Gastroesophageal sphincter (tissue), 3 donors: ENCODE measurements at regions not wholly inside any gene's neighbourhood (a gene's known extent, or its start where the extent isn't known, plus 50 kb on each side); places are given as distances from the start of the nearest gene placed in this dataset.
"Not testable (repeated sequence)": the region's sequence is repeated elsewhere in the genome, so short reads cannot be mapped to it uniquely, and the experiment has no call there.

ENCODE experiments used
- EP300 ChIP-seq: sonication (generic); formaldehyde crosslinking; IDR thresholded peaks from one replicate; pipeline ENCODE4 v1.6.1; 2017; ENCODE audit warnings: antibody characterized with exemption, mild to moderate bottlenecking
- POLR2A ChIP-seq, 2 donors: fragments of 450-650 bp; IDR thresholded peaks; one replicate each; pipeline ENCODE4 v1.6.1; 2017; ENCODE audit warnings: antibody characterized with exemption in 2 of 2, mild to moderate bottlenecking in 2 of 2, moderate library complexity in 1 of 2
- POLR2AphosphoS5 ChIP-seq: sonication (generic); formaldehyde crosslinking; IDR thresholded peaks from one replicate; pipeline ENCODE4 v1.6.1; 2017; ENCODE audit warnings: antibody characterized with exemption
- TF ChIP-seq, protein P1 (sequence below), 4 experiments: fragments of 200-600 bp in 2 of 4; fragments of 450-650 bp in 2 of 4; sonication (generic) in 1 of 4; IDR thresholded peaks; one replicate each; pipeline ENCODE4 v1.5.1; 2017 to 2019; ENCODE audit warnings: antibody characterized with exemption in 4 of 4, mild to moderate bottlenecking in 2 of 4, moderate library complexity in 2 of 4

DNA sequence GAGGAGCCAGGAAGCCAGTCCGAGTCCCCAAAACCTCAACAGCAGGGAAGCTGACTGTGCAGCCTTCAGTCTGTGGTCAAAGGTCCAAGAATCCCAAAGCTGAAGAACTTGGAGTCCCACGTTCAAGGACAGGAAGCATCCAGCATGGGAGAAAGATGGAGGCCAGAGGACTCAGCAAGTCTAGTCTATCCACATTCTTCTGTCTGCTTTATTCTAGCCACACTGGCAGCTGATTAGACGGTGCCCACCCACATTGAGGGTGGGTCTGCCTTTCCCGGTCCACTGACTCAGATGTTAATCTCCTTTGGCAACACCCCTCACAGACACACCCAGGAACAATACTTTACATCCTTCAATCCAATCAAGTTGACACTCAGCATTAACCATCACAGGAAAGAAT is 456.5 kb upstream of the TMEM132C start:
- TF ChIP-seq, protein P1, sequence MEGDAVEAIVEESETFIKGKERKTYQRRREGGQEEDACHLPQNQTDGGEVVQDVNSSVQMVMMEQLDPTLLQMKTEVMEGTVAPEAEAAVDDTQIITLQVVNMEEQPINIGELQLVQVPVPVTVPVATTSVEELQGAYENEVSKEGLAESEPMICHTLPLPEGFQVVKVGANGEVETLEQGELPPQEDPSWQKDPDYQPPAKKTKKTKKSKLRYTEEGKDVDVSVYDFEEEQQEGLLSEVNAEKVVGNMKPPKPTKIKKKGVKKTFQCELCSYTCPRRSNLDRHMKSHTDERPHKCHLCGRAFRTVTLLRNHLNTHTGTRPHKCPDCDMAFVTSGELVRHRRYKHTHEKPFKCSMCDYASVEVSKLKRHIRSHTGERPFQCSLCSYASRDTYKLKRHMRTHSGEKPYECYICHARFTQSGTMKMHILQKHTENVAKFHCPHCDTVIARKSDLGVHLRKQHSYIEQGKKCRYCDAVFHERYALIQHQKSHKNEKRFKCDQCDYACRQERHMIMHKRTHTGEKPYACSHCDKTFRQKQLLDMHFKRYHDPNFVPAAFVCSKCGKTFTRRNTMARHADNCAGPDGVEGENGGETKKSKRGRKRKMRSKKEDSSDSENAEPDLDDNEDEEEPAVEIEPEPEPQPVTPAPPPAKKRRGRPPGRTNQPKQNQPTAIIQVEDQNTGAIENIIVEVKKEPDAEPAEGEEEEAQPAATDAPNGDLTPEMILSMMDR (IDR thresholded peaks at IDR 0.05) = not testable (repeated sequence)
- not testable (repeated sequence) for TF ChIP-seq POLR2AphosphoS5; EP300; POLR2A (IDR thresholded peaks at IDR 0.05)
